SU-DHL-6 (cell line): ENCODE measurements at regions not wholly inside any gene's neighbourhood (a gene's known extent, or its start where the extent isn't known, plus 50 kb on each side); places are given as distances from the start of the nearest gene placed in this dataset.

Source experiments
- EZH2phosphoT487 ChIP-seq: fragments of 200-600 bp; sonication (generic), shearing (Covaris generic); conservative IDR thresholded peaks from 2 replicates; pipeline ENCODE4 v1.6.1; 2018; ENCODE audit warnings: mild to moderate bottlenecking, antibody characterized with exemption, low read length, moderate library complexity, mixed read lengths
- TF ChIP-seq, protein P1 (sequence below): fragments of 200-600 bp; sonication (generic); IDR thresholded peaks from one replicate; pipeline ENCODE4 v1.5.1; 2017; ENCODE audit warnings: antibody characterized with exemption, mild to moderate bottlenecking, low read length, moderate library complexity; ENCODE audit not compliant: insufficient read depth, poor library complexity, severe bottlenecking

DNA sequence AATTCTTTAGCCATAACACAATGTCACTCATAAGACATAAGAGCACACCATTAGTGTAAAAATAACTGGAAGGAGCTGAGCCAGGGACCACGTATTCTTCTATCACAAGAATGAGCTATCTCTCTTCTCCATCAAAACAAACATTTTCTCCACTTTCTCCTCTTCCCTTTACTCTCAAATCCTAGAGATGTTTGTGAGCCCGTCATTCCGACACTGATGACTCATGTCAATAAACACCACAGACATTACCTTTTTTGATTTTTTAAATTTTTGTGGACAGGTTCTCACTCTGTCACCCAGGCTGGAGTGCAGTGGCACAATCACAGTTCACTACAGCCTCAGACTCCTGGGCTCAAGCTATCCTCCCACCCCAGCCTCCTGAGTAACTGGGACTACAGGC is 86.6 kb downstream of the MEX3B start:
- TF ChIP-seq, protein P1, sequence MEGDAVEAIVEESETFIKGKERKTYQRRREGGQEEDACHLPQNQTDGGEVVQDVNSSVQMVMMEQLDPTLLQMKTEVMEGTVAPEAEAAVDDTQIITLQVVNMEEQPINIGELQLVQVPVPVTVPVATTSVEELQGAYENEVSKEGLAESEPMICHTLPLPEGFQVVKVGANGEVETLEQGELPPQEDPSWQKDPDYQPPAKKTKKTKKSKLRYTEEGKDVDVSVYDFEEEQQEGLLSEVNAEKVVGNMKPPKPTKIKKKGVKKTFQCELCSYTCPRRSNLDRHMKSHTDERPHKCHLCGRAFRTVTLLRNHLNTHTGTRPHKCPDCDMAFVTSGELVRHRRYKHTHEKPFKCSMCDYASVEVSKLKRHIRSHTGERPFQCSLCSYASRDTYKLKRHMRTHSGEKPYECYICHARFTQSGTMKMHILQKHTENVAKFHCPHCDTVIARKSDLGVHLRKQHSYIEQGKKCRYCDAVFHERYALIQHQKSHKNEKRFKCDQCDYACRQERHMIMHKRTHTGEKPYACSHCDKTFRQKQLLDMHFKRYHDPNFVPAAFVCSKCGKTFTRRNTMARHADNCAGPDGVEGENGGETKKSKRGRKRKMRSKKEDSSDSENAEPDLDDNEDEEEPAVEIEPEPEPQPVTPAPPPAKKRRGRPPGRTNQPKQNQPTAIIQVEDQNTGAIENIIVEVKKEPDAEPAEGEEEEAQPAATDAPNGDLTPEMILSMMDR = no peak
- TF ChIP-seq EZH2phosphoT487 = no peak
